Osteocyte (in vitro differentiated cells): ENCODE measurements at regions not wholly inside any gene's neighbourhood (a gene's known extent, or its start where the extent isn't known, plus 50 kb on each side); places are given as distances from the start of the nearest gene placed in this dataset.

Experiments
- DNase-seq: peaks from one replicate; pipeline ENCODE4 v3.0.0; 2021; ENCODE audit warnings: mixed read lengths; ENCODE audit not compliant: unreplicated experiment; ENCODE audit errors: extremely low spot score
- H3K27ac Mint-ChIP-seq: one replicate; pipeline ENCODE4 v1.8.0; 2021; ENCODE audit warnings: mild to moderate bottlenecking, mixed read lengths; ENCODE audit not compliant: unreplicated experiment
- H3K27me3 Mint-ChIP-seq: one replicate; pipeline ENCODE4 v1.8.0; 2021; ENCODE audit warnings: mixed read lengths; ENCODE audit not compliant: unreplicated experiment
- H3K36me3 Mint-ChIP-seq: one replicate; pipeline ENCODE4 v1.8.0; 2021; ENCODE audit warnings: mixed read lengths; ENCODE audit not compliant: unreplicated experiment
- H3K4me1 Mint-ChIP-seq: one replicate; pipeline ENCODE4 v1.8.0; 2021; ENCODE audit warnings: mixed read lengths; ENCODE audit not compliant: unreplicated experiment
- H3K4me3 Mint-ChIP-seq: one replicate; pipeline ENCODE4 v1.8.0; 2021; ENCODE audit warnings: mild to moderate bottlenecking, moderate library complexity, mixed read lengths; ENCODE audit not compliant: unreplicated experiment
- H3K9me3 Mint-ChIP-seq: one replicate; pipeline ENCODE4 v1.8.0; 2021; ENCODE audit warnings: mixed read lengths; ENCODE audit not compliant: unreplicated experiment
- CTCF ChIP-seq: fragments of 200-600 bp; sonication (generic); IDR thresholded peaks from 2 replicates; pipeline ENCODE4 v1.5.0; 2021; ENCODE audit warnings: antibody characterized with exemption, mild to moderate bottlenecking, moderate library complexity

DNA sequence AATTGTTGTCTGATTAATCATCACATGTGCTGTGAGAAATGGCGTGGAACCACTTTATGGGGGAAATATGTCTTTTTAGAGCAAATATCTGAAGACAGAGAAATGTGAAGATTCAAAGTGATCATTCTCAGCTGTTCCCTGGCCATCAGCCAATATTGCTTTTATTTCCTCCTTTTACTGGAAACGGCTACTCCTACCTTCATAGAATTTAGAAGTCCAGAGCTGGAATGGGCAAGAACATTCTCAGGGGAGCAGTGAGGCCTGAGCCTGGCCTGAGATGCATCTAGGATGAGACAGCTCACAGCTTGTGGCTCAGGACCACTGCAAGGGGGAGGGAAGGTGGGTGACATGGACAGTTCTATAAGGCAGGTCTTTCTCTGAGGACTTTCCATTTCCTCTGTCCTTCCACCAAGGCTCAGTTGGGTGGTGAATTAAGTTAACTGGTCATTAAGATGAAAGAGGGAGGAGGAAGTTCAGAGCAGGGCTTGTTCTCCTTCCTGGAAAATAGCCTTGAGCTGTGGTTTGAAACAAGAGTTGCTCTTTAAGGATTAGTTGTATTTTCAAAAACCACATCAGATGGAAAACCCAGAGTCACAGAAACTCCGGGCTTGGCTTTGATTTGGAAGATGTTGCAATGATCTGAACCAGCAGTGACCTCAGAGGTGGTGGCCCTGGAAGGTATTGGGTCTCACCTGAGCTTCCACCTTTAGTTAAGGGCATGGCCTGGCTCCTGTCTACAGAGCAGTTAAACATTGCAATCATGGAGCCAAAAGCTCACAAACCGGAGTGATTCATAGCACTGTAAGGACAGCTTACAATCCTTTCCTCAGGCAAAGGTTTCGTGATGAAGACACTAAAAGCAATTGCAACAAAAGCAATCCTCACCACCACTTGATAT is 144.3 kb downstream of the VAPA start:
- no peaks in the 10 kb centered on the region for H3K9me3 Mint-ChIP-seq
- H3K36me3 Mint-ChIP-seq = no peaks in the 10 kb centered on the region
- no peaks in the 10 kb centered on the region for H3K27me3 Mint-ChIP-seq
- H3K4me1 Mint-ChIP-seq = peaks cover 57% of the 10 kb centered on the region
- no peak for TF ChIP-seq CTCF
- DNase-seq = no peak
- peak overlapping the region; percentile 92 for H3K27ac Mint-ChIP-seq
- H3K4me3 Mint-ChIP-seq = no peak overlapping the region

DNA sequence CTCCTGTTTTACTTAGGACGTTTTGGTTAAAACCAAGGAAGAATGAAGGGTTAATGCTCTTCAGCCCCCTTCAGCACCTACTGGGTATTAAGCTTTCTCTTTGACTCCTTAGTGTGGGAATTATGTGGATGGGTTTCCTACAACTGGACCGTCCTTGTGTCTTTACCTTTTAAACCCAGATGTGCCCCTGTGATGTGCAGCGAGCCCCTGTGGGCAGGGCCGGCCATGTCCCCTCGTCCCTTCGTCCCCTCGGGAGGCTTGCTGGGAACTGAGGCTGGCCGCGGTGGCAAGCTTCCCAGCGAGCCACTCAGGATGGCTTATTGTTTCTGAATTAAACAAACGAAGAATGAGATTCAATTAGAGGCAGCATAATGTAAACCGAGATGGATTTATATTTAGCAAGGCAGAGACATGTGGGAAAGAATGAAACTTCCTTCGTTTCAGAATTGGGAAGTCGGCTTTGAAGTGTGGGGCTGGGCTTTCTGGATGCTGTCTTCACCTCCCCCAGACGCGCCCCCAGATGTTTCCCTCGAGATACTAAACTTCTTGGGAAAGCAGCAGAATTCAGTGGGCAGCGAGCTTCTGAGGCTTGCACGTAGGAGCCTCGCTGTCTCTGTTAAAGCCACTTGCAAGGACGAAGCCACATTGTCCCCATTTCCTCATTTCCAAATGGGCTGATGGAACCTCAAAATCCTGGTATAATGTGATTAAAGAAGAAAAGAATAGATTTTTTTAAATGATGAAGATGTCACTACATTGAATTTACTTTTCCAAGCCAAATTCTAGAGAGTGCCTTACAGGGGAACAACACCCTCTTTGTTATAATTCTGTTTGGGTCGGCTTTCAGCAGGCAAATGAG is 146.0 kb downstream of the VAPA start:
- Mint-ChIP-seq H3K4me1 (peaks cover 57% of the 10 kb centered on the region), H3K27me3 (no peaks in the 10 kb centered on the region), H3K27ac (no peak overlapping the region), H3K9me3 (no peaks in the 10 kb centered on the region), H3K4me3 (no peak overlapping the region), H3K36me3 (no peaks in the 10 kb centered on the region)
- no peak for TF ChIP-seq CTCF
- no peak for DNase-seq

DNA sequence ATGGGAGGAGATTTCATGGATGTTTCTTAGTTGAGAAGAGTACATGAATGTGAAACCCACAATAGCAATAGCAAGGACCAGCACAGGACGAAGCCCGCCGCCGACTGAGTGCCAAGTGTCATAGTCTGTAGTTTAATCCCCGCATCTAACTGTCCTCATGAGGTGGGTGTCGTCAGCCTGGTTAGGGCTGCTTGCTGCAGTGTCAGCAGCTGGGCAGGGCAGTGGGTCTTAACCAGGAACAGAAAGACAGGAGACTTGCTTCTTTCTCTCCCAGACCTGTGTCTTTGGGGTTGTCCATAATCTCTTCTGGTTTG is 146.6 kb downstream of the VAPA start:
- TF ChIP-seq CTCF = no peak
- H3K4me1 Mint-ChIP-seq = peaks cover 57% of the 10 kb centered on the region
- H3K27me3 Mint-ChIP-seq = no peaks in the 10 kb centered on the region
- DNase-seq = no peak
- H3K27ac Mint-ChIP-seq = no peak overlapping the region
- H3K9me3 Mint-ChIP-seq = no peaks in the 10 kb centered on the region
- H3K4me3 Mint-ChIP-seq = no peak overlapping the region
- H3K36me3 Mint-ChIP-seq = no peaks in the 10 kb centered on the region

DNA sequence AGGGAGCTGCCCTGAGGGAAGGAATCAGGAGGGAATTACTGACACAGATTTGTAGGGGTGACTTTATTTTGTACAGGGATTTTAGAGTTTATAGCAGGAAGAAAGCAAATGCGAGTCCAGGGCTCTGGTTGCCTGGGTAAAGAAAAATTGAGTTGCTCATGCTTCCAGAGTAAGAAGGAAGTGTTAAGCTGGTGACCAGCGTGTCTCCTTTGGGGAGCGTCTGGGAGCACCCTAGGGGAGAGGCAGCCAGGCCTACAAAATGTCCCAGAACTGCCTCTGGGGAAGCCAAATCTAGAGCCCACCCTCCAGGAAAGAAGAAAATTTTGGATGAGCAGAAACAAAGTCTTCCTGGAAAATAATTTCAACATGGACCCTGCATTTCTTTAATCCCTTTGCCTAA is 147.0 kb downstream of the VAPA start:
- no peak for DNase-seq
- no peak overlapping the region for H3K4me3 Mint-ChIP-seq
- H3K9me3 Mint-ChIP-seq = no peaks in the 10 kb centered on the region
- TF ChIP-seq CTCF = no peak
- no peaks in the 10 kb centered on the region for H3K27me3 Mint-ChIP-seq
- no peak overlapping the region for H3K27ac Mint-ChIP-seq
- peaks cover 61% of the 10 kb centered on the region for H3K4me1 Mint-ChIP-seq
- H3K36me3 Mint-ChIP-seq = no peaks in the 10 kb centered on the region

GRCh38 chr18:10061566-10062140 is 147.8 kb downstream of the VAPA start:
- peaks cover 60% of the 10 kb centered on the region for H3K4me1 Mint-ChIP-seq
- H3K36me3 Mint-ChIP-seq = no peaks in the 10 kb centered on the region
- H3K27ac Mint-ChIP-seq = no peak overlapping the region
- no peak for TF ChIP-seq CTCF
- no peak overlapping the region for H3K4me3 Mint-ChIP-seq
- no peaks in the 10 kb centered on the region for H3K9me3 Mint-ChIP-seq
- H3K27me3 Mint-ChIP-seq = no peaks in the 10 kb centered on the region
- DNase-seq = no peak
